ENCODE measurements at regions not wholly inside any gene's neighbourhood (a gene's known extent, or its start where the extent isn't known, plus 50 kb on each side); places are given as distances from the start of the nearest gene placed in this dataset.
A peak's percentile ranks its signal among the peaks of the same experiment; 100 is the strongest.

DNA sequence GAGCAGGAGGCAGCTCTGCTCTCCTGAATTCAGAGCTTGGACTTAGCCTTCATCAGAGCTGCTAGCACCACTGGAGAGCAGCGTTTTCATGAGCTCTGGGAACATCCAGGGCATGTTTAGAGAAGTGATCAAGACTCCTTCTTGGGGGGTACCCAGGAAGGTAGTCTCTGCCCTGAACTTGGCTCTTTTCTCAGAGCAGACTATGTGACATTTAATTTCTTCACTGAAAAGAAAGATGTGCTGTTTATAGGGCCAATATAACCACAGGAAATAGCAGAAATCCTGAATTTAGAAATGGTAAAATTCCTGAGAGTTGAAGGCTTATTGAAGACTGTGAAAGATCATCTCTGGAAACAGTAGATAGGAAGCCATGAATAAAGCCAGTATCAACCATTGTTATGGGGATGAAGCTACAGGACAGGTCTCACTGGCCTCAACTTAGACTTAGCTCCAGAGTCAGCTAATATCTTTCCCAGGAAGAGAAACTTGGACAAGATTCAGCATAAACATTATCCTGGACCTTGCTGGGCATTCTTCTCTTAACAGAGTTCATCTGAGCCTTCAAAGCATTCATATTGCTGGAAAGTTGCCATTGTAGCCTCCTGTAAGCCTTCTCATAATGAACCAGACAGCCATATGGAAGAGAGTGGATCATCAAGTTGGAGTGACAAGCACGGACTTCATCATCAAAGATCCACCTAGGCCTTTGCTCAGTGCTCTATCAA lies 386.6 kb upstream of the THBS1 start:
- no peaks in the 10 kb centered on the region for H3K36me3 ChIP-seq (ENCODE audit: control insufficient read depth, insufficient read depth, low read length)
- H3K9me3 ChIP-seq (ENCODE audit: control insufficient read depth, low read length), result no peaks in the 10 kb centered on the region
- no peak overlapping the region for H3K4me3 ChIP-seq (ENCODE audit: extremely low read depth, insufficient read depth, low read length, poor library complexity, severe bottlenecking)
- WGBS, 2 experiments (ENCODE audit: insufficient coverage in 2 of 2), result 80 to 100% methylated on average over 1 to 2 of the region's 2 CpGs
- peaks cover 23% of the 10 kb centered on the region for H3K4me1 ChIP-seq (ENCODE audit: control insufficient read depth, insufficient read depth, low read length, poor library complexity, severe bottlenecking)
- no peak overlapping the region for H3K27ac ChIP-seq (ENCODE audit: low read depth, low read length, severe bottlenecking)

DNA sequence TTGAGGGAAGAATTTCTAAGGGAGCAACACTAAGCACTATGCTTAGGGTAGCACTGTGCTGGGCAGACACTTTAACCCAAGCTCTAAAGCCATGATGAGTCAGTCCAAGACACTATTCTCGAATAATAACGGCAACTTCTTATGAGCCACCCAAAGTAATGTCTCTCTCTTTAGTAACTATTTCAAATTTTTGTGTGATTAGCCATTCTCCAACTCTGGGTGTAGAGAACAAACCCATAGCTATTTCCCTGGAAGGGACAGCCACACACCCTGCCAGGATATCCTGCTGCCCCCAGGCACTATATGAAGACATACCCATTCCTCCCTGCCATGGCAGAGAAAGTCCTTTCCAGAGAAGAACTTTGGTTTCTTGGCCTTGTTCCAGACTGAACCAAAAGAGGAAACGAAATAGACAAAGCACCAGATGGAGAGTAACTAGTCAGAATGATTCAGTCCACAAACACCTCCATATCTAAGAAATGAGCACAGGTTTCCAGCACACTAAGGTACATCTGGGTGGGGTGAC lies 384.9 kb upstream of the THBS1 start:
- H3K27ac ChIP-seq (ENCODE audit: low read depth, low read length, severe bottlenecking), result no peak overlapping the region
- no CpG with 5 or more reads among the region's 3 CpGs for whole genome bisulfite sequencing, 2 experiments (ENCODE audit: insufficient coverage in 2 of 2)
- H3K36me3 ChIP-seq (ENCODE audit: control insufficient read depth, insufficient read depth, low read length), result no peaks in the 10 kb centered on the region

DNA sequence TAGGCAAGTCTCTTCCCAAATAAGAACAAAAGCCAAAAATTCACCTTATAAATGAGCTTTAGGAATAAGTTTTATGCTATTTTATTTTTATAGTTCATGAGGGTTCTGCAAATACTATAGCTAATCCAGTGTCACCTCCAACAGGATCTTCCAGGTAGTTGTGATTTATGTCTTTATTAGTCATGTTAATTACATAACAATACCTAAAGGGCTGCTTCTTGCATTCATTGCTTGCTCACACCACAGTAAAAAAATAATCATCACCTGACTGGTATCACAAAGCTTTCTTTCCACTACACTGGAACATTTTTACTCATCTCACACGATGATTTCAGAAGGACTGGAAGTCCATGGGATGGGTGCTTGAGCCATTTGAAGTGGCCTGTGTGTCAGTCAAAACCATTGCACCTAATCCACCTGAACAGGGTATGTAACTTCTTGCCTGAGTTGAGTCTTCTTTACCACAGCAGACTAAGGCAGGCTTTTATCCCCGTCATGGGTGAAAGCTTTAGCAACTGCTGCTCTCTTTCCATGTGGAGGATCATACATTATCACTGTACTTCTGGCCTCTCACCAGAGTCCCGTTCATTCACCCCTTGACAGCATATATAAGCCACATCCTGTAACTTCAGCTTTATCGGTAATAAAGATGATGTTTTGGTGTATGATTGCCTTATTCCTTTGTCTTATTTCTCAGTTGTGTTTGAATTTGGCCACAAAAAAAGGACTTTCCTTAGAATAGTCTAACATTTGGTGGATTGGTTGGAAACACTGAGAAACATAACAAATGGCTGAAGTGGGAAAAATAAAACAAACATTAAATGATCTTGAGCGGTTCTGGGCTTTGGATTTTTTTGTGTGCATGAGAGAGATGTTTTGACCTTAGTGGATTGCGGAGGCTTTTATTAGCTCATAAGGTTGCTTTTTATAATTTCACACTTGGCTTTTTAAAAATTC lies 382.6 kb upstream of the THBS1 start:
- Histone ChIP-seq H3K27ac (ENCODE audit: low read depth, low read length, severe bottlenecking) (peak overlapping the region; percentile 17), H3K4me1 (ENCODE audit: control insufficient read depth, insufficient read depth, low read length, poor library complexity, severe bottlenecking) (peaks cover 11% of the 10 kb centered on the region), H3K4me3 (ENCODE audit: extremely low read depth, insufficient read depth, low read length, poor library complexity, severe bottlenecking) (no peak overlapping the region), H3K9me3 (ENCODE audit: control insufficient read depth, low read length) (no peaks in the 10 kb centered on the region), H3K36me3 (ENCODE audit: control insufficient read depth, insufficient read depth, low read length) (no peaks in the 10 kb centered on the region)
- 93 to 100% methylated on average over 3 of the region's 6 CpGs for WGBS, 2 experiments (ENCODE audit: insufficient coverage in 2 of 2)

More for the DNA sequence above, 384.9 kb upstream of the THBS1 start:
- no peak overlapping the region for H3K4me3 ChIP-seq (ENCODE audit: extremely low read depth, insufficient read depth, low read length, poor library complexity, severe bottlenecking)
- H3K4me1 ChIP-seq (ENCODE audit: control insufficient read depth, insufficient read depth, low read length, poor library complexity, severe bottlenecking), result peaks cover 21% of the 10 kb centered on the region
- H3K9me3 ChIP-seq (ENCODE audit: control insufficient read depth, low read length), result no peaks in the 10 kb centered on the region

DNA sequence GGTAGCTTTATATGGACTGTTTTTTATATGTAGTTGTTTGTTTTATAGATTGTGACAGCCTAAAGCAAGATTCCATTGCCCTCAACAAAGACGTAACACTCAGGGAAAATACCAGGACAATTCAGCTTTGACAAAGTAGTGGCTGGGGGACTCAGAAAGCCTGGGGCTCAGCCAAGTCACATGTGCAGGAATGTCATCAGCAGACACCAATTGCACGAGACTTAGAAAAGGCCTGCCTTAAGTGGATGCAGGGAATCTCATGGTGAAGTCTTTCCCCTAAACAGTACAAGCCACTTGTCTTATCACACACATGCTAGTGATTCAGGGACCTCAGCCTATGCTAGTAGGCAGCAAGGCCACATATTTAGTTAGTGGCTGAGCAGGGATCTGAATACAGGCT lies 381.8 kb upstream of the THBS1 start:
- Histone ChIP-seq H3K27ac (ENCODE audit: low read depth, low read length, severe bottlenecking) (peak overlapping the region; percentile 44), H3K4me3 (ENCODE audit: extremely low read depth, insufficient read depth, low read length, poor library complexity, severe bottlenecking) (no peak overlapping the region), H3K36me3 (ENCODE audit: control insufficient read depth, insufficient read depth, low read length) (no peaks in the 10 kb centered on the region), H3K9me3 (ENCODE audit: control insufficient read depth, low read length) (no peaks in the 10 kb centered on the region), H3K4me1 (ENCODE audit: control insufficient read depth, insufficient read depth, low read length, poor library complexity, severe bottlenecking) (peaks cover 11% of the 10 kb centered on the region)
- WGBS, 2 experiments (ENCODE audit: insufficient coverage in 2 of 2), result 70 to 91% methylated on average over 2 of the region's 2 CpGs

DNA sequence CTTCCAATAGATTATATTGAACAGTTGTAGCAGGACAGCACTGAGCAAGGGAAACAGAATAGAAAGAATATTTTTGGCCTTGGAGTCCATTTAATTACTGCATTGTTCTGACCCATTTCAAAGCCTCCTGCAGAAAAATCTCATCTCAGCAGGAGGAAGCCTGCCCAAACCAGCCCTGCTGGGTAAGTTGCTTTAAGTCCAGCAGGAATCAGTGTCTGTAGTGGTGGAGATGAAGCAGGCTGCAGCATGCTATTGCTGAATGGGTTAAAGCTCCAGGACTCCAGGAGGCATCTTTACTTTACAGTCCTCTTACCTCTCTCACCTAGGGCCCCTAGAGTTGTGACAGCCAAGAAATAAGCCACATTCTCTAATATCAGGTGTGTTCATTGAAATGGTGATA lies 380.3 kb upstream of the THBS1 start:
- H3K36me3 ChIP-seq (ENCODE audit: control insufficient read depth, insufficient read depth, low read length), result no peaks in the 10 kb centered on the region
- no peak overlapping the region for H3K4me3 ChIP-seq (ENCODE audit: extremely low read depth, insufficient read depth, low read length, poor library complexity, severe bottlenecking)
- peaks cover 7% of the 10 kb centered on the region for H3K4me1 ChIP-seq (ENCODE audit: control insufficient read depth, insufficient read depth, low read length, poor library complexity, severe bottlenecking)
- H3K27ac ChIP-seq (ENCODE audit: low read depth, low read length, severe bottlenecking), result no peak overlapping the region
- H3K9me3 ChIP-seq (ENCODE audit: control insufficient read depth, low read length), result no peaks in the 10 kb centered on the region

DNA sequence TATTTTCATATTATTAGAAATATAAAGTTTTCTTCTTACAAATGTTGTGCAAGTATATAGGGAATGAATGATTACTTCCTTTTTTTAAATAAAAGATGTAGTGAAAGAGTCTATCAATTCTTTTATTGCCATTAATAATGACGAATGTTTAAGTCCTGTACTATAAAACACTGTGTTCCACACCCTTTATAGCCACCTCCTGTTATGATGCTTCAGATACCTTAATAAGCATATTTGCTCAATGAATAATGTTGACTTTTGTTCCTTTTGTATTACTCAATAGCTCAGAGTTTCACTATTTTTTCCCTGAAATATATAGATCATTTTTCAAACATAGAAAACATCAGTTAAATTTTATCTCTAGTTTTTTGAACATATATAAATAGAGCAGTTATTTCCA lies 378.2 kb upstream of the THBS1 start:
- WGBS, 2 experiments (ENCODE audit: insufficient coverage in 2 of 2), result no CpG with 5 or more reads among the region's 1 CpG
- no peak overlapping the region for H3K4me3 ChIP-seq (ENCODE audit: extremely low read depth, insufficient read depth, low read length, poor library complexity, severe bottlenecking)
- no peaks in the 10 kb centered on the region for H3K36me3 ChIP-seq (ENCODE audit: control insufficient read depth, insufficient read depth, low read length)
- peaks cover 9% of the 10 kb centered on the region for H3K9me3 ChIP-seq (ENCODE audit: control insufficient read depth, low read length)
- H3K27ac ChIP-seq (ENCODE audit: low read depth, low read length, severe bottlenecking), result no peak overlapping the region
- H3K4me1 ChIP-seq (ENCODE audit: control insufficient read depth, insufficient read depth, low read length, poor library complexity, severe bottlenecking), result no peaks in the 10 kb centered on the region

DNA sequence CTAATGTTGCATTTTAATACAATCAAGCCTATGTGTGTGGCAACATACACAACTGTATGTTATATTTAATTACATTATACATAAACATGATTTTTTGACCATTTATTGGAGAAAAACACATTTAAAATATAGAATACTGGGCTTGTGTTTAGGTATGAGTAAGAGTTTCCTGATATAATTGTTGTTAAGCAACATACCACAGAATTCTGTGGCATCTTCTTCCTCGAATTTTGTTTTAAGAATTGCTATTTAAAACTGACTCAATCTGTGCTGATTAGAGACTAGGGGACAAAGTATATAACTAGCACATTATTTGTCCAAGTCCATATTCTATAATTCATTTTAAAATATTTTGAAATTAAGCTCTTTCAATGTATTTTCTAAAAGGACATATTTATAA lies 376.8 kb upstream of the THBS1 start:
- H3K9me3 ChIP-seq (ENCODE audit: control insufficient read depth, low read length), result peaks cover 15% of the 10 kb centered on the region
- WGBS, 2 experiments (ENCODE audit: insufficient coverage in 2 of 2), result no CpG with 5 or more reads among the region's 1 CpG
- H3K4me3 ChIP-seq (ENCODE audit: extremely low read depth, insufficient read depth, low read length, poor library complexity, severe bottlenecking), result no peak overlapping the region
- H3K4me1 ChIP-seq (ENCODE audit: control insufficient read depth, insufficient read depth, low read length, poor library complexity, severe bottlenecking), result no peaks in the 10 kb centered on the region
- H3K27ac ChIP-seq (ENCODE audit: low read depth, low read length, severe bottlenecking), result no peak overlapping the region
- no peaks in the 10 kb centered on the region for H3K36me3 ChIP-seq (ENCODE audit: control insufficient read depth, insufficient read depth, low read length)

DNA sequence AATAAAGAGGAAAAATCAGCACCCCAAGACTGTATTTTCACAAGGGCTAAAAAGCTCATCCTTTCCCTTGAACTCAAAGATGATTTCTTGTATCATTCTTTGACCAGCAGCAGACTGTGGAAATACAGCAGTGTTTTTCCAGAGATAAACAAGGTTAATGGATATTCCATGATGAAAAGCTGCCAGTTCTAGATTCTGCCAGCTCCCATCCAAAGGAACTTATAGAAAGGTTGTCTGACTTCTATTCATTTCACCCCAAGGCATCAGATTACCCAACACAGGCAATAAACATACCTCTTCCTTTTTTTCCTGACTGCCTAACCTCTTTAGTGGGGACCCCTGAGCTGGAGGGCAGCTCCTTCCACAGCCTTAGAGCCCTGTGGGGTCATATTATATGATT lies 375.8 kb upstream of the THBS1 start:
- Histone ChIP-seq H3K27ac (ENCODE audit: low read depth, low read length, severe bottlenecking) (no peak overlapping the region), H3K36me3 (ENCODE audit: control insufficient read depth, insufficient read depth, low read length) (no peaks in the 10 kb centered on the region), H3K4me3 (ENCODE audit: extremely low read depth, insufficient read depth, low read length, poor library complexity, severe bottlenecking) (no peak overlapping the region), H3K9me3 (ENCODE audit: control insufficient read depth, low read length) (peaks cover 22% of the 10 kb centered on the region), H3K4me1 (ENCODE audit: control insufficient read depth, insufficient read depth, low read length, poor library complexity, severe bottlenecking) (no peaks in the 10 kb centered on the region)

DNA sequence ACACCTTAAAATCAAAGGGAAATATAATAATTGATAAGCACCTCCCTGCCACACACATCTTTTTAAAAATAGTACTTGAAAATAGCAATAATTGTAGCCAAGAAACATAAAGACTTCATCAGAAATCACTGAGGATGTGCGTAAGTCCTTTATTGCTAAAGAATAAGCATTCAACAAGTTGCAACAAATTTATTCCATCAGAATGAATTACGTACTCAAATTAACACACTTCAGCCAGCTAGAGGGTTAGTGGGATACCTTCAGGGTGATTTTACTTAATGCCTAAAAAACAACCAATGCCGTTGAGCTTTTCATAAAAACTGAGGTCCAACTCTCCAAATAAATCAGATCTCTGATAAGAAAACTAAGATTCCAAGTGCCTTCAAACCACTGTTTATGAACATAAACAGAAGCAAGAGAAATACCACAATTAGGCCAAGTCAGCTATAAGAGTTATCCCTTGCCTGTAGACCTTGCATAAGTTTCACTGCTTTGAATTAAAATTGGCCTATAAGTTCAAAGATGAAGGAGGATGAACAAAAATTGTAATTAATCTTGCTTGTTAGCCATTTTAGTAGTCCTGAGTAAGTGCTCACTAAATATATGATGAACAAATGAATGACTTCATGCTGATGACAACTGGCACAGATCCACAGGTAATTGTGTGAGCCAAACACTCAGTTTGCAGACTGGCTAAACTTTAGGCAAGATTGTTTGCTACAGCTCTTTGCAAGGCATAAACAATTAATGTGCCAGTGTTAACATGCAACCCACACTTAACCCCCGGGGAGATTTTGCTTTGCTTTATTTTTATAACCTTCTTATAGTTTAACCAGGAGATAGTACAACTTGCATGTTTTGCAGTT lies 375.1 kb upstream of the THBS1 start:
- Histone ChIP-seq H3K4me1 (ENCODE audit: control insufficient read depth, insufficient read depth, low read length, poor library complexity, severe bottlenecking) (no peaks in the 10 kb centered on the region), H3K36me3 (ENCODE audit: control insufficient read depth, insufficient read depth, low read length) (no peaks in the 10 kb centered on the region), H3K27ac (ENCODE audit: low read depth, low read length, severe bottlenecking) (no peak overlapping the region), H3K4me3 (ENCODE audit: extremely low read depth, insufficient read depth, low read length, poor library complexity, severe bottlenecking) (no peak overlapping the region), H3K9me3 (ENCODE audit: control insufficient read depth, low read length) (peaks cover 27% of the 10 kb centered on the region)
- 92 to 100% methylated on average over 2 of the region's 4 CpGs for WGBS, 2 experiments (ENCODE audit: insufficient coverage in 2 of 2)

DNA sequence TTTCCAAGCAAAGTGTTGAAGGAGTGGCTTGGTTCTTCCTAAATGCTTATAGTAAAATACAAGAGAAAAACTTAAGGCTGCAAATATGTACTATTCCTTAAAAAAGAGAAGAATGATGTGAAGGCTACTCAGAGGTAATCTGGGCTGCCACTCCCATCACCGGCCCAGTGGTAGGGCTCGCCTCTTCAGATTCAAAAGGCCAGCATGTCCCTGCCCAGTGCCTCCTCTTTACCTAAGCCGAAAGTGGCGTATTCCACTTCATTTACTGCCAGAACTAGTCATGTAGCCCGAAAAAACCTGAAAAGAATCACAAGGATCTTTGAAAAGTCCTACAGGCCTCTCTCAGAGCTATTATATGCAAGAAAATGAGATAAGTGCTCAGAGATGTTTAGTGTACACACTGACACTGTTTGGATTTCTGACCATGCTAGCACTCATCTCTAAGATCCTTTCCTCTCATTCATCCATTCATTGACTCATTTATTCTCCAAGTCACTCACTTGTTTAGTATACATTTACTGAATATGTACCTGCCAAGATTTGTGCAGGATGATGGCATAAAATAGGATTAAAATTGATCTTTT lies 373.3 kb upstream of the THBS1 start:
- no peaks in the 10 kb centered on the region for H3K4me1 ChIP-seq (ENCODE audit: control insufficient read depth, insufficient read depth, low read length, poor library complexity, severe bottlenecking)
- 82 to 100% methylated on average over 2 to 3 of the region's 5 CpGs for WGBS, 2 experiments (ENCODE audit: insufficient coverage in 2 of 2)
- H3K4me3 ChIP-seq (ENCODE audit: extremely low read depth, insufficient read depth, low read length, poor library complexity, severe bottlenecking), result no peak overlapping the region

More for the DNA sequence above, 373.3 kb upstream of the THBS1 start:
- H3K9me3 ChIP-seq (ENCODE audit: control insufficient read depth, low read length), result peaks cover 41% of the 10 kb centered on the region
- H3K36me3 ChIP-seq (ENCODE audit: control insufficient read depth, insufficient read depth, low read length), result no peaks in the 10 kb centered on the region
- H3K27ac ChIP-seq (ENCODE audit: low read depth, low read length, severe bottlenecking), result no peak overlapping the region

Measured in mesodermal cell (in vitro differentiated cells).